ENCODE measurements at regions not wholly inside any gene's neighbourhood (a gene's known extent, or its start where the extent isn't known, plus 50 kb on each side); places are given as distances from the start of the nearest gene placed in this dataset.
"Not testable (repeated sequence)": the region's sequence is repeated elsewhere in the genome, so short reads cannot be mapped to it uniquely, and the experiment has no call there.

DNA sequence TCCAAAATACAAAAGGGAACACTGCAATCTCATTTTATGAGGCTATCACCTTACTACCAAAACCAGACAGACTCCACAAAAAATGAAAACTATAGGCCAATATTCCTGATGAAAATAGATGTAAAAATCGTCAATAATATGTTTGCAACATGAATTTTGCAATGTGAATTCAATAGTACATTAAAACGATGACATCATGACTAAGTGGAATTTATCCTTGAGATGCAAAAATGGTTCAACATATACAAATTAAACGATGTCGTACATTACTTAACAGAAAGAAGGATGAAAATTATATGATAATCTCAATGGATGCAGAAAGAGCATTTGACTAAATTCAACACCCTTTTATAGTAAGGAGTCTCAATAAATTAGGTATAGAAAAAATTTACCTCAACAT, 123.0 kb downstream of the AREG start:
- no peak for DNase-seq
- peaks cover 38% of the 10 kb centered on the region for H3K9me3 Mint-ChIP-seq
- H3K36me3 Mint-ChIP-seq (ENCODE audit: low read depth): no peaks in the 10 kb centered on the region
- H3K27ac Mint-ChIP-seq: no peak overlapping the region
- no peaks in the 10 kb centered on the region for H3K4me1 Mint-ChIP-seq
- H3K4me3 Mint-ChIP-seq: no peak overlapping the region
- TF ChIP-seq, protein P1, sequence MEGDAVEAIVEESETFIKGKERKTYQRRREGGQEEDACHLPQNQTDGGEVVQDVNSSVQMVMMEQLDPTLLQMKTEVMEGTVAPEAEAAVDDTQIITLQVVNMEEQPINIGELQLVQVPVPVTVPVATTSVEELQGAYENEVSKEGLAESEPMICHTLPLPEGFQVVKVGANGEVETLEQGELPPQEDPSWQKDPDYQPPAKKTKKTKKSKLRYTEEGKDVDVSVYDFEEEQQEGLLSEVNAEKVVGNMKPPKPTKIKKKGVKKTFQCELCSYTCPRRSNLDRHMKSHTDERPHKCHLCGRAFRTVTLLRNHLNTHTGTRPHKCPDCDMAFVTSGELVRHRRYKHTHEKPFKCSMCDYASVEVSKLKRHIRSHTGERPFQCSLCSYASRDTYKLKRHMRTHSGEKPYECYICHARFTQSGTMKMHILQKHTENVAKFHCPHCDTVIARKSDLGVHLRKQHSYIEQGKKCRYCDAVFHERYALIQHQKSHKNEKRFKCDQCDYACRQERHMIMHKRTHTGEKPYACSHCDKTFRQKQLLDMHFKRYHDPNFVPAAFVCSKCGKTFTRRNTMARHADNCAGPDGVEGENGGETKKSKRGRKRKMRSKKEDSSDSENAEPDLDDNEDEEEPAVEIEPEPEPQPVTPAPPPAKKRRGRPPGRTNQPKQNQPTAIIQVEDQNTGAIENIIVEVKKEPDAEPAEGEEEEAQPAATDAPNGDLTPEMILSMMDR (IDR thresholded peaks at IDR 0.05): no peak
- no peaks in the 10 kb centered on the region for H3K27me3 Mint-ChIP-seq (ENCODE audit: low read depth, poor library complexity)

DNA sequence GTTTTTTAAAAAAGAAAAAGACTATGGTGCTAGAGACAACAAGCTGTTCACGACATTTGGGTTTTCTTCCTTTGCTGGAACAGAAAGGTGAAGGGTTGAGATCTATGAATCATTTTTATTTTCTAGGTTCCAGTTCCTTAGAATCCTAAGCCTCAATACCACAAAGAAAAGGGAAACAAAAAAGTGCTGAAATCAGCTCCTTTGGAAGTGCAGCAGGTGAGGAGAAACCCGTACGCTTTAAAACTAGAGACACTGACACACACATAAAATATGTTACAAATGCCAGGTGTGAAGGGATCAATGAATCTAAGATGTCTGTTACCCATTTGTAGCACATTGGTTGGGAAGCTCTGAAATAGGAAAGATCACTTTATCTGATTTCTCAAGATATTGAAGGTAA, 125.2 kb downstream of the AREG start:
- no peak overlapping the region for H3K4me3 Mint-ChIP-seq
- H3K27ac Mint-ChIP-seq: no peak overlapping the region
- TF ChIP-seq, protein P1 (IDR thresholded peaks at IDR 0.05): no peak
- no peaks in the 10 kb centered on the region for H3K36me3 Mint-ChIP-seq (ENCODE audit: low read depth)
- H3K27me3 Mint-ChIP-seq (ENCODE audit: low read depth, poor library complexity): no peaks in the 10 kb centered on the region
- no peak for DNase-seq
- peaks cover 20% of the 10 kb centered on the region for H3K9me3 Mint-ChIP-seq
- no peaks in the 10 kb centered on the region for H3K4me1 Mint-ChIP-seq

DNA sequence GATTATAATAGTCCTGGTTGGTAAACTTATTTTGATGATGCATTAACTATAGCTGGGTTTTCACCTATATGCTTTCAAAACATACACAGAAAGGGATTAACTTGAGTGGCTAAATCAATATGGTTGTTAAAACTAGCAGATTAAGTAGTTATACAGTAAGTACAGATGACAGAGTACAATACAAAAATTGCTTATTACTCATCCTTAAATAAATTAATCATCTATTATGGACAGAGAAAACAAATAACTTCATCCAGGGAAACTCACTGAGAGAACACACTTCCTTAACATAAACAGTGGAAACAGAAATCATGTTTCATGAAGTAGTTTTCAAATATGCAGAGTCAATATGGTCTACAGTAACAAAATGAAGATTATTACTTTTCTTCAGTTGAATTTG, 133.4 kb downstream of the AREG start:
- Mint-ChIP-seq H3K9me3 (no peaks in the 10 kb centered on the region), H3K4me3 (no peak overlapping the region), H3K36me3 (ENCODE audit: low read depth) (no peaks in the 10 kb centered on the region), H3K27ac (no peak overlapping the region), H3K27me3 (ENCODE audit: low read depth, poor library complexity) (no peaks in the 10 kb centered on the region), H3K4me1 (no peaks in the 10 kb centered on the region)
- TF ChIP-seq, protein P1 (IDR thresholded peaks at IDR 0.05): no peak
- no peak for DNase-seq

DNA sequence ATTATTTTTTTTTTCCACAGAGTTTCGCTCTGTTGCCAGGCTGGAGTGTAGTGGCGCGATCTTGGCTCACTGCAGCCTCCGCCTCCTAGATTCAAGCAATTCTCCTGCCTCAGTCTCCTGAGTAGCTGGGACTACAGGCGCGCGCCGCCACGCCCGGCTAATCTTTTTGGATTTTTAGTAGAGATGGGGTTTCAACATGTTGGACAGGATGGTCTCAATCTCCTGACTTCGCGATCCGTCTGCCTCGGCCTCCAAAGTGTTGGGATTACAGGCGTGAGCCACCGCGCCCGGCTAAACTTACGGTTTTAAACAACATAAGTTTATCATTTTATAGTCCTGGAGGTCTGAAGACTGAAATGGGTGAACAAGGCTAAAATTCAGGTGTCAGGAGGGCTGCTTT, 133.9 kb downstream of the AREG start:
- H3K36me3 Mint-ChIP-seq (ENCODE audit: low read depth); H3K27ac Mint-ChIP-seq: not testable (repeated sequence)

DNA sequence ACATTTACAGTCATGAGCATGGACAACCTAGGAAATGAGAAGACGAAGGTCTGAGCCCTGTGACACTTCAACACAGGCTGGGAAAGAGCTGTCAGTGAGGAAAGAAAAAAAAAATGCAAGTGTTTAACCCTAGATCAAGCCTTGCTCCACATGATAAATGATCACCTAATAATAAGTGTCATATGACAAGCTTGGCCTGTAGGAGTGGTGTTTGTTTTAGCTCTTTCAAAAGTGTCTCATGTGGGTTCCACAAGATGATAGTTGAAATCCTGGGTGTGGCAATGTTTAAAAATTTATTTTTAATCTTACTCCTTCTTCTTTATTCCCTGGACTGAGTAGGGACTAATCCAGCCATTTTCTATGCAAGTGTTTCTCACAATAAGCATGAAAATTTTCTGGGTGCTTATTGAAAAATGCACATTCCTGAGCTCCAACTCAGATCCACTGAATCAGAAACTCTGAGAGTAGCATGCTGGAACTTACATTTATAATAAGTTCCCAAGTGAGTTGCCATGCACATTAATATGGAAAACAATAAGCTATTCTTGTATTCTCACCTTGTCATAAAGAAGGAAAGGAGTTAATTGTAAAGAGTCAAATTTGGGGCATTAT, 138.3 kb downstream of the AREG start:
- no peaks in the 10 kb centered on the region for H3K4me1 Mint-ChIP-seq
- no peaks in the 10 kb centered on the region for H3K9me3 Mint-ChIP-seq
- no peaks in the 10 kb centered on the region for H3K36me3 Mint-ChIP-seq (ENCODE audit: low read depth)
- DNase-seq: no peak
- H3K4me3 Mint-ChIP-seq: no peak overlapping the region
- TF ChIP-seq, protein P1 (IDR thresholded peaks at IDR 0.05): no peak
- H3K27me3 Mint-ChIP-seq (ENCODE audit: low read depth, poor library complexity): no peaks in the 10 kb centered on the region
- H3K27ac Mint-ChIP-seq: no peak overlapping the region

More for the DNA sequence above, 133.9 kb downstream of the AREG start:
- not testable (repeated sequence) for H3K4me3 Mint-ChIP-seq; DNase-seq; H3K27me3 Mint-ChIP-seq (ENCODE audit: low read depth, poor library complexity); H3K9me3 Mint-ChIP-seq; H3K4me1 Mint-ChIP-seq

DNA sequence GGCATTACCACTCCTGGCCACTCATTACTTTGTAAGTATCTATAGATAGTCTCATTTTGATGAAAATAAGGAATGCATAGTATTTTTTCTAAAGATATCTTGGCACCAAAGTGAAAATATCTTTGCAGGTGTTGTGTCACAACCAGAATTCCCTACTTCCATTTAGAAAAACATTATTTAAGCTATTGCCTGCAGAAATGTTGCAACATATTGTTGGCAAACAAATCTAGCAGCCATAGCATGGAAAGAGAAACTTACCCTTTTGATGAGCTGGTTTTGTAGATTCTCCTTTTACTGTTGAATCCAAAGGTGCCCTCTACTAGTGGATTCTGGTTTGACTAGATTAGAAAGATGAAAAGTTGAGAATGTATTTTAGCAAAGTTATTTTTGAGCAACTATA, 138.8 kb downstream of the AREG start:
- Mint-ChIP-seq H3K4me3 (no peak overlapping the region), H3K4me1 (no peaks in the 10 kb centered on the region), H3K36me3 (ENCODE audit: low read depth) (no peaks in the 10 kb centered on the region), H3K27ac (no peak overlapping the region), H3K27me3 (ENCODE audit: low read depth, poor library complexity) (no peaks in the 10 kb centered on the region), H3K9me3 (no peaks in the 10 kb centered on the region)
- DNase-seq: no peak
- TF ChIP-seq, protein P1 (IDR thresholded peaks at IDR 0.05): no peak
